T-helper 17 cell (primary cell): ENCODE measurements at regions not wholly inside any gene's neighbourhood (a gene's known extent, or its start where the extent isn't known, plus 50 kb on each side); places are given as distances from the start of the nearest gene placed in this dataset.
"Not testable (repeated sequence)": the region's sequence is repeated elsewhere in the genome, so short reads cannot be mapped to it uniquely, and the experiment has no call there.

Source experiments
- ATAC-seq: fragments of 150-1000 bp; cut with Tn5 transposase; 2 replicates; pipeline ENCODE4 v1.10.0; 2021; ENCODE audit warnings: mild to moderate bottlenecking, moderate library complexity
- DNase-seq, 3 donors: peaks; one replicate each; pipeline versions ENCODE4 v3.0.0 to v3.0.0-alpha.2; 2020 to 2021
- H3K9me3 ChIP-seq: one replicate; pipeline ENCODE4 v1.7.0; 2013; ENCODE audit warnings: low read length, mild to moderate bottlenecking; ENCODE audit not compliant: control insufficient read depth, poor library complexity, severe bottlenecking
- H3K27ac Mint-ChIP-seq: one replicate; pipeline ENCODE4 v1.8.0; 2022; ENCODE audit warnings: mild to moderate bottlenecking, moderate library complexity, mixed read lengths
- H3K27me3 Mint-ChIP-seq: one replicate; pipeline ENCODE4 v1.8.0; 2022; ENCODE audit warnings: mixed read lengths
- H3K36me3 Mint-ChIP-seq: one replicate; pipeline ENCODE4 v1.8.0; 2022; ENCODE audit warnings: low read depth, mixed read lengths
- H3K4me1 Mint-ChIP-seq: one replicate; pipeline ENCODE4 v1.8.0; 2022; ENCODE audit warnings: mild to moderate bottlenecking, mixed read lengths
- H3K4me3 Mint-ChIP-seq: one replicate; pipeline ENCODE4 v1.8.0; 2022; ENCODE audit warnings: mild to moderate bottlenecking, moderate library complexity, mixed read lengths

DNA sequence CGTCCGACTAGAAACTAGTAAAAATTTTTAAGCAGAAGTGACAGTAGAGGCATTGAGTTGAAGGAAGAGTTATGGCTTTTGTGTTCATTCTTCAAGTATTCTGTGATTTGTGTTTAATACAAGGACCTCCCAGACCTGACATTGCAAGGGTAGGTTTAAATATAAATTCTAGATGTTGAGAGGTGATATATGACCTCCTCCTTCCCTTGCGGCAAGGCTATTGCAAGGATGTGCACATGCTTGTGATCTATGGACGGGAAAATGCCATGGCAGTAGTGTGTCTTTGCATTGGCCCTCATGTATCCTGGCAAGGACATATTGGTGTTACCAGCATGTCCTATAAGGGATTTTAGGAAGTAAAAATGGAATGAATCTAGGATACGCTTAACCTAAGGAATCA, 143.5 kb downstream of the NEDD1 start:
- H3K27ac Mint-ChIP-seq = no peak overlapping the region
- H3K36me3 Mint-ChIP-seq = no peaks in the 10 kb centered on the region
- DNase-seq (no peak), ATAC-seq (no peak)
- H3K4me3 Mint-ChIP-seq = no peak overlapping the region
- H3K4me1 Mint-ChIP-seq = no peaks in the 10 kb centered on the region
- H3K27me3 Mint-ChIP-seq = peaks cover 15% of the 10 kb centered on the region
- H3K9me3 ChIP-seq = no peaks in the 10 kb centered on the region

DNA sequence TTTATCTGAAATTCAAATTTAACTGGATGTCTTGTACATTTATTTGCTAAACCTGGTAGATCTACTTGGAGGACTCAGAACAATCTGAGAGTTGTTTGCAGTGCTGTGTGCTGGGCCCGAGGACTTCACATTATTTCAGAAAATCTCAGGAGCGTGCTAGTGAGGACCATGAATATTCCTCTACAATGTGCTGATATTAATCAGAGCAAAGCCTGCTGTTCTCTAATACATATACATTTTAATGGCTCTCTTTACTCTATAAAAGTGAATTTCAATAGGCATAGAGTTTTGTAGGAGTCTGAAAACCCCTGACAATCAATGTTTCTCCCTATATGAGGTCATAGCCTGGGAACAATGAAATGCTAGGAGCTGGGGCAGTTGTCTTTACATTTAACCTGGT, 144.3 kb downstream of the NEDD1 start:
- DNase-seq (no peak), ATAC-seq (no peak)
- Mint-ChIP-seq H3K36me3 (no peaks in the 10 kb centered on the region), H3K4me3 (no peak overlapping the region), H3K4me1 (no peaks in the 10 kb centered on the region), H3K27ac (no peak overlapping the region), H3K27me3 (peaks cover 15% of the 10 kb centered on the region)
- H3K9me3 ChIP-seq = no peaks in the 10 kb centered on the region

DNA sequence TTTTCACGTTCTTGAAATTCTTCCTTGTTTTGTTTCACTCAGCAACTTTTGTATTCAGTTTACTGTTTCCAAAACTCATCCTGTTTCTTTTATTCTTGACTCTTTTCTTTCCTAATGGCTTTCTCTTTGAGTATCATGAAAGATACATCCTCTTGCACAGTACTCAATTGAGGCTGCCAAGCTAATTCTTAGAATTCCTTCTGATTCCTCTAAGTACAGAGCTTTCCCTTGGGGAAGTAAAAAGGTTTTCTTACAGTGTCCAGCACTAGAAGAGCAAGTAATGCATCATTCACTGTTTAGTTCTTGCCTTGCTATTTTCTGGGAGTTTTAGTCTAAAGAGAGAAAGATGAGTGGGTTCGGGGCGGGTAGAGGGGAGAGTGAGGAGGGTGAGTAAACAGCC, 154.1 kb downstream of the NEDD1 start:
- H3K36me3 Mint-ChIP-seq = no peaks in the 10 kb centered on the region
- ATAC-seq = no peak
- DNase-seq = no peak
- no peak overlapping the region for H3K4me3 Mint-ChIP-seq
- H3K27me3 Mint-ChIP-seq = peaks cover 17% of the 10 kb centered on the region
- H3K27ac Mint-ChIP-seq = no peak overlapping the region
- no peaks in the 10 kb centered on the region for H3K9me3 ChIP-seq
- no peaks in the 10 kb centered on the region for H3K4me1 Mint-ChIP-seq

DNA sequence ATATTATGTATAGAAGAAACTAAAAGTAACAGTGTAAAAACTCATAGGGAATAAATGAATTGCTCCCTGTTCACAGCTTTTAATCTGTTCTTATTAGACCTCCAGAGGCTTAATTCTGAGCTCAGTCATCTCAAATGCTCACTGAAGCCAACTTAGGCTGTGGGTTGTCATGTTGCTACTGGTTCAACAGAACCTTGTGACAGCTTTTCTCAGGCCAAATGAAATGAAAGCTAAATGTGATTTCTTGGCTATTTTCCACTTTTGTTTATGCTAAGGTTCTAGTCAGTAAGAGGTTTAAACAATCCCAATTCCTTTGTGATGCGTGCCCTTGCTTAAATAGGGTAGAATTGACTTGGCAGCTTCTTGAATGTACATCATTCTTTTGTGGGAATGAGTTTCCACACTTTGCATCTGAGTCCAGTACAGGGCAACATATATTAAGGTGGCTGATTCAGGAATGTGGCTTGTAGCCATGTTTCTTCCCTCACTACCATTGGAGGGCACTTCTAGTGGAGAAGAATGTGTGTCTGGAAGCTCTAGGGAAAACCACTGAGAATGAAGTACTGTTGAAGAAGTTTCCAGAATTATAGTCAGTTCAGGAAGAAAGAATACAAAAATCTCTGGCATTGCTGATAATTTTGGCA, 156.4 kb downstream of the NEDD1 start:
- Mint-ChIP-seq H3K4me1 (no peaks in the 10 kb centered on the region), H3K27me3 (peaks cover 17% of the 10 kb centered on the region), H3K36me3 (no peaks in the 10 kb centered on the region), H3K27ac (no peak overlapping the region), H3K4me3 (no peak overlapping the region)
- no peaks in the 10 kb centered on the region for H3K9me3 ChIP-seq
- DNase-seq (no peak), ATAC-seq (no peak)

DNA sequence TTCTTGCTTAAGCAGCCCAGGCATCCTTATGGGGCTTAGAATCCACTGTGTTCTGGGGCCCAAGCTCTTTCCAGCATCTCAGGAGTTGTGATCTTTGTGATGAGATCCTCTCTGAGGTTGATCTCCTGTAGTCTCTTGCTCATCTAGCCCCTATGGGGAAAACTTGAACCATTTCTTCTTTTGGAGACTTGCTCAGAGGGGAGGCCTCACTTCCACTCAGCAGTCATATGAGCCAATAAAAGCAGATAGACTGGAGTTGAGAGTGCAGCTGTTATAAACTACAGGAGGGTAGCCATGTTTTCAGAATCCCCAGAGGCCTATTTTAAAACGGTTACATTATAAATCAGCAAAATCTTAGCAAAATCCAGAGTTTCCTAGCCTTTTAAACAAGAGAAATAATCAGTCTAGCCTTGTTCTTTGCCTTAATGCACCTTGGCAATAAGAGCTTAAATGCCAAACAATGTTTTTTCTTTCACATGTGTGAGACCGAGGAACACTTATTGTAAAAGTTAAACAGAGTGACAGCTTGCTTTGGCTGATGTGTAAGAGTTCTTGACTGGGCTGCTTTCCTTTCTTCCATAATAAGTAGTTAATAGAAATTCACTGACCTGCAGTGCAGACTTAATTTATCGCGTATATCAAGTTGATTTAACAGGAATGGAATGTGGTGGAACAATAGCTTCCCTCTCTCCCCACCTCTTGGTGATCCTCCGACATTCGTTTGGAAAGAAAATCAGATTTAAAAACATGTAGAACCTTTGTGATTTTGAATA, 168.3 kb downstream of the NEDD1 start:
- no peak for ATAC-seq
- no peak for DNase-seq
- H3K9me3 ChIP-seq = no peaks in the 10 kb centered on the region
- Mint-ChIP-seq H3K4me3 (no peak overlapping the region), H3K36me3 (no peaks in the 10 kb centered on the region), H3K4me1 (no peaks in the 10 kb centered on the region), H3K27me3 (peaks cover 29% of the 10 kb centered on the region), H3K27ac (no peak overlapping the region)

DNA sequence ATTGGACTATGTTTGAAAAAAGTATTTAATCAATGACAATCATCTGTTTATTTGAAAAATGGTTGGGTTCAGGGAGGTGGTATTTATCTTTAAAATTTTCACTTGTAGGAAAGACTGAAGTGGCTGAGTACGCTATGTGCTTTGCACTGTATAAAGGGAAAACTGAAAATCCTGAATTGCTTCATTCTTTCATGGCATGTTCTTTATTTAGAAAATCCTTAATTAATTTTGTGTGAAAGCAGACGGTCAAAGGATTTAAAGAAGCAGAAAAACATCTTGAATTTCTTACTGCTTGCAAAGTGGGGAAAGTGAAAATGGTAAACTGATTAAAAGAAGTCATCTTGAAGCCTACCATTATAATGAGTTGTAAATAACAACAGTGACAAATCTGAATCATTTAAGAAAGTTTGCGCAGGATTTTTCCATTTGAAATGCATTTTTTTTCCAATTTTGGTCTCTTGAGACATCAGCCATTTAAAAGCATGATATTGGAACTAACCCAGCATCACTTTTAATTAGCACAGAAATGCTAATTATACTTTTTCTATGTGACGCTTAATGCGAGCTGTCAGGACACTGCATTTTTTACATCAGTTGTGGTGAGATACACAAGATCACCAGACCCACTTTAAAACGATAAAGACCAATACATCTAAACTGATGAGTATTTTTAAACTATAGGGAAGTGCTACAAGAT, 169.0 kb downstream of the NEDD1 start:
- Mint-ChIP-seq H3K4me3 (no peak overlapping the region), H3K27ac (no peak overlapping the region), H3K36me3 (no peaks in the 10 kb centered on the region), H3K27me3 (peaks cover 37% of the 10 kb centered on the region), H3K4me1 (no peaks in the 10 kb centered on the region)
- no peaks in the 10 kb centered on the region for H3K9me3 ChIP-seq
- DNase-seq (no peak), ATAC-seq (no peak)

DNA sequence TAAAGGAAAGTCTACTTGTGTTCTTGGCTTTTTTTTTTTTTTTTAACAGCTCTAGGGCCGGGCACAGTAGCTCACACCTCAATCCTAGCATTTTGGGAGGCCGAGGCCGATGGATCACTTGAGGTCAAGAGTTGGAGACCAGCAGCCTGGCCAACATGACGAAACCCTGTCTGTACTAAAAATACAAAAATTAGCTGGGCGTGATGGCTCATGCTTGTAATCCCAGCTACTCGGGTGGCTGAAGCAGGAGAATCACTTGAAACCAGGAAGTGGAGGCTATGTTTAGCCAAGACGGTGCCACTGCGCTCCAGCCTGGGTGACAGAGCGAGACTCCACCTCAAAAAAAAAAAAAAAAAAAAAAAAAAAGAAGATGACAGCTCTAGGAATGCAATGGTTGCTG, 169.9 kb downstream of the NEDD1 start:
- not testable (repeated sequence) for H3K9me3 ChIP-seq, ATAC-seq, H3K36me3 Mint-ChIP-seq, H3K27ac Mint-ChIP-seq, DNase-seq, H3K4me3 Mint-ChIP-seq, H3K4me1 Mint-ChIP-seq
- H3K27me3 Mint-ChIP-seq = peaks cover 41% of the 10 kb centered on the region

DNA sequence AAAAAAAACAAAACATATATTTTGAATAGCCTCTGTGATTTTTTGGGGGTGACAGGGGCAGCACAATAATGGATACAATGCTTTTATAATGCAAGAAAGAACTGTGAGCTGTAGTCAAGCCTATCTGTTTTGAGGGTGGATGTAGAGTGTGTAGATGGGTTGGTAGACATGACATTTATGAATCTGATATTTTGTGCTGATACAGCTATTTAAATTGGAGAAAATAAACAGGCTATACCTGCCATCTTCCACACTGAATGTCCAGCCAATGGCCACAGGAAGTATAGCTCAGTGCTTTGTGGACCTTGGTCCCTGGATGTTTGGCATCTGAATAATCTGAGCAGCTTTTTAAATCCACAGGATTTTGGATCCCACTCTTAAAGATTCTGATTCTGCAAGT, 175.0 kb downstream of the NEDD1 start:
- Mint-ChIP-seq H3K27ac (no peak overlapping the region), H3K4me3 (no peak overlapping the region), H3K27me3 (peaks cover 29% of the 10 kb centered on the region), H3K36me3 (no peaks in the 10 kb centered on the region), H3K4me1 (no peaks in the 10 kb centered on the region)
- H3K9me3 ChIP-seq = no peaks in the 10 kb centered on the region
- DNase-seq = no peak
- no peak for ATAC-seq

DNA sequence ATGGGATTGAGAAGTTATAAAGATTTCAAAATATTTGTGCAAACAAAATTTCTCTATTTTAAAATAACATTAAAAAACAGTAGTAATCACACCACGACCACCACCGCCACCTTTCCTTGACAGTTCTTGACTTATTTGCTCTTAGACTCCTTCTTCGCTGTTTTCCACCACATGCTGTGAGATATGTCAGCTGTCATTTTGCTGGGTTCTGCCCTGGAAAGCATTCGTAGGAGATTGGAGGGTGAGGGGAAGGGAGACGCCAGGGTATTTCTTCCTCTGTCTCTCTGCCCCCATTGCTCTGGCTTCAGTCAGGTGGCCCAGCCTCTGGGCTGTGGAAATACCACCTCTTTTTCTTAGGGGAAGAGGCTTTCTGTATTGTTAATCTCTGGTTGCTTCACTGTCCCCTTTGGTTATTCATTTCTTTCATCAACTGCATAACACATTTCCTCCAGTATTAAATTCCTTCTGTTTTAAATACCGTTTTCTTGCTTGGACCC, 186.2 kb downstream of the NEDD1 start:
- ATAC-seq (no peak), DNase-seq (no peak)
- H3K27me3 Mint-ChIP-seq = peaks cover 25% of the 10 kb centered on the region
- H3K4me1 Mint-ChIP-seq = no peaks in the 10 kb centered on the region
- H3K4me3 Mint-ChIP-seq = no peak overlapping the region
- no peaks in the 10 kb centered on the region for H3K9me3 ChIP-seq
- H3K36me3 Mint-ChIP-seq = peaks cover 4% of the 10 kb centered on the region
- no peak overlapping the region for H3K27ac Mint-ChIP-seq

DNA sequence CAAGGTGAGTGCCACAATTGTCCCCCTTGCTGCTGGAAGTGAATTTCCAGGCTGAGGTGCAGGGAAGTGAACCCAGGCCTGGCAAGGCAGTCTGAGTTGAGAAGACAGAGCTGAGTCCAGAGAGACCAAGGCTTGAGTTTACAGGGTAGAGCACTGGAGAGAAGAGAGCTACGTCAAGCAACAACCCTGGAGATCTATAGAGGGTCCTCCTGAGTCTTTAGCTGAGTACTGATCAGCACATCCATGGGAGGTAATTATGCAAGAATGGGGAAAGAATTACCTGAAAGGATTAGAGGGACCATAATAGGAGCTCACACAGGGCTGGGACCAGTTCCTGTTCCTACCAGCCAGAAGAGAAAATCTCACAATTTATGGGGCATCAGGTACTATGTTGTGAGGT, 190.7 kb downstream of the NEDD1 start:
- no peak for ATAC-seq
- Mint-ChIP-seq H3K4me1 (no peaks in the 10 kb centered on the region), H3K27ac (no peak overlapping the region), H3K27me3 (peaks cover 14% of the 10 kb centered on the region), H3K4me3 (no peak overlapping the region), H3K36me3 (peaks cover 2% of the 10 kb centered on the region)
- no peak for DNase-seq
- H3K9me3 ChIP-seq = no peaks in the 10 kb centered on the region

DNA sequence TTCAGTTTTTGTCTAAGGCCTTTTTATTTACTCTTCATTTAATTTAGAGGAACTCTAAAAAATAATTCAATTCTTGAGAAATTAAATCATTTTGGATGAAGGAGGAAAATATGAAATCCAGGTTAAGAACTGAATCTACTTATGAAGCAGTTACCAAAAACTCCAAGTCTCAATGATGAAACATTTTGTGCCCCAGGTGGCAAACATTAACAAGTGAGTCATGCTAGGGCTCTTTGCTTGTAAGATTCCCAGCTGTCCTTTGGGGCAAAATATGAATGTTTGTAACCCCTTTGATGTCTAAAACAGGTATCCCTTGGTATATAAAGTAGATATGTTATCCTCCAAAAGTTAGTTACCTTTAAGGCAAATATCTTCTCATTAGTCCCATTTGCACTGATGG, 202.4 kb downstream of the NEDD1 start:
- Mint-ChIP-seq H3K27ac (no peak overlapping the region), H3K4me3 (no peak overlapping the region), H3K36me3 (no peaks in the 10 kb centered on the region), H3K27me3 (no peaks in the 10 kb centered on the region), H3K4me1 (no peaks in the 10 kb centered on the region)
- no peak for DNase-seq
- ATAC-seq = no peak
- no peaks in the 10 kb centered on the region for H3K9me3 ChIP-seq

DNA sequence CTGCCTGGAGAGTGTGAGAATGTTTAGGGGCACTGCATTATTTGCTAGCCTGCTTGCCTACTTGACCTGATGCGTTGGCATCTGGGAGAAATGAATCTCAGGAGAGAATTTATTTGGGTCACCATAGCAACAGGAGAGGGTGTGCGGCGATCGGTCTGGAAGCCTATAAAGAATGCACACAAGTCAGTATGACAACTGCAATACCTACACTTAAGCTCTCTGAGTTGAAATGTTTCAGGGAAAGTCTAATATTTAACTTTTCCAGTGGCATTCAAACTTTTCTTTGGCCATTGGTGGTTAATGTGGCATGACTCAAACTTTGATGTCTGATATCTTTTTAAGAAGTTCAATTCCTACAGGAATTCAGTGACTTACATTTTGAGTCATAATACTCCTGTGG, 205.1 kb downstream of the NEDD1 start:
- H3K4me1 Mint-ChIP-seq = no peaks in the 10 kb centered on the region
- DNase-seq = no peak

DNA sequence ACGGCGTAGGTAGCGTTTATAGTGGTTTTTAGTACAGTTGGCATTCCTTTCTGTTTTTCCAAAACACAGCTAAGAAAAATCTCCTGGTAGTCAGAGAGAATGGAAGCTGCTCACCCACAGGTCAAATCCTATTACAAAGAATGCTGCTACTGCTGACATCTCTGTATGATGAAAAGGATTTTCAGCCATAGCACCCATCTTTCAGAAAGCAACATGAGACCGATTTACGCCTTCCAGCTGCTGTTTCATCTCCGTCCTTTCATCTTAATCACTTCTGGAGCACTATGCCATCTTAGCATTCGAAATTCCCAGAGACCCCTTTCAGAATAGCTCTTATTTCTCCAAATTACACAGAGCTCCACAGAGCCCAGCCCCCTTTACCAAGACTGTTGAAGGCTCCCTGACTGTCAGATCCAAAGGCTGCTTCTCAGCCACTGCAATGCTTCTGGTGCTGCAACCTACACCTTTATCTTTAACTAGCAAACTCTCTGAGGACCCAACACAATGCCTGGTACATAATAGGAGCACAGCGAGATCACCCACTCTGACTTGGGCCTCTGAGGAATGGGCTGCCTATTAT, 211.8 kb downstream of the NEDD1 start:
- peaks cover 8% of the 10 kb centered on the region for H3K27me3 Mint-ChIP-seq

More for the DNA sequence above, 205.1 kb downstream of the NEDD1 start:
- no peak overlapping the region for H3K27ac Mint-ChIP-seq
- no peaks in the 10 kb centered on the region for H3K9me3 ChIP-seq
- H3K27me3 Mint-ChIP-seq = no peaks in the 10 kb centered on the region
- H3K36me3 Mint-ChIP-seq = no peaks in the 10 kb centered on the region
- no peak overlapping the region for H3K4me3 Mint-ChIP-seq
- ATAC-seq = no peak

More for the DNA sequence above, 211.8 kb downstream of the NEDD1 start:
- DNase-seq = no peak
- no peaks in the 10 kb centered on the region for H3K9me3 ChIP-seq
- H3K4me1 Mint-ChIP-seq = no peaks in the 10 kb centered on the region
- no peak for ATAC-seq
- H3K36me3 Mint-ChIP-seq = no peaks in the 10 kb centered on the region
- no peak overlapping the region for H3K4me3 Mint-ChIP-seq
- H3K27ac Mint-ChIP-seq = no peak overlapping the region
